Activated T-helper 1 cell treated with anti-CD3 and anti-CD28 coated beads, Interleukin-12 subunit alpha, Interleukin-12 subunit beta, Interleukin-2, Interleukin-4 antibody, amounts not matched to agents 30 ng/mL and 10 ng/mL and 1 ng/mL, durations not matched to agents 14 hours and 24 hours and 36 hours (primary cell): ENCODE measurements at regions not wholly inside any gene's neighbourhood (a gene's known extent, or its start where the extent isn't known, plus 50 kb on each side); places are given as distances from the start of the nearest gene placed in this dataset.

ENCODE experiments used
- DNase-seq: peaks from one replicate; pipeline ENCODE4 v3.0.0; 2021; ENCODE audit warnings: low spot score
- H3K27ac Mint-ChIP-seq: one replicate; pipeline ENCODE4 v1.8.0; 2021; ENCODE audit warnings: mild to moderate bottlenecking, mixed read lengths
- H3K27me3 Mint-ChIP-seq: one replicate; pipeline ENCODE4 v1.8.0; 2022; ENCODE audit warnings: mild to moderate bottlenecking, moderate library complexity, mixed read lengths; ENCODE audit not compliant: insufficient read depth
- H3K36me3 Mint-ChIP-seq: one replicate; pipeline ENCODE4 v1.8.0; 2021; ENCODE audit warnings: low read depth, mixed read lengths
- H3K4me1 Mint-ChIP-seq: one replicate; pipeline ENCODE4 v1.8.0; 2021; ENCODE audit warnings: low read depth, mixed read lengths
- H3K4me3 Mint-ChIP-seq: one replicate; pipeline ENCODE4 v1.8.0; 2021; ENCODE audit warnings: mild to moderate bottlenecking, moderate library complexity, mixed read lengths
- H3K9me3 Mint-ChIP-seq: one replicate; pipeline ENCODE4 v1.8.0; 2021; ENCODE audit warnings: mixed read lengths
- intact Hi-C: fragments of 100-400 bp; cut with micrococcal nuclease; formaldehyde crosslinking; loops from one replicate; pipeline ENCODE4 v1.15.1; 2024

- H3K4me3 Mint-ChIP-seq, result no peak overlapping the region
- intact Hi-C loops, result no loop called here
- DNase-seq, result no peak
- H3K27me3 Mint-ChIP-seq, result no peaks in the 10 kb centered on the region
- no peaks in the 10 kb centered on the region for H3K4me1 Mint-ChIP-seq
- no peaks in the 10 kb centered on the region for H3K9me3 Mint-ChIP-seq
- H3K27ac Mint-ChIP-seq, result no peak overlapping the region
- H3K36me3 Mint-ChIP-seq, result no peaks in the 10 kb centered on the region
These were observed 80.0 kb downstream of the CENPW start for GRCh38 chr6:126419901-126420300.

- Mint-ChIP-seq H3K9me3 (no peaks in the 10 kb centered on the region), H3K4me3 (no peak overlapping the region), H3K27me3 (no peaks in the 10 kb centered on the region), H3K27ac (no peak overlapping the region), H3K36me3 (no peaks in the 10 kb centered on the region), H3K4me1 (no peaks in the 10 kb centered on the region)
- intact Hi-C loops, result no loop called here
- no peak for DNase-seq
These were observed 83.0 kb downstream of the CENPW start for GRCh38 chr6:126422912-126423311.

- H3K9me3 Mint-ChIP-seq, result no peaks in the 10 kb centered on the region
- H3K4me1 Mint-ChIP-seq, result no peaks in the 10 kb centered on the region
- no peak for DNase-seq
- no peak overlapping the region for H3K4me3 Mint-ChIP-seq
- H3K27ac Mint-ChIP-seq, result no peak overlapping the region
- H3K36me3 Mint-ChIP-seq, result no peaks in the 10 kb centered on the region
- no peaks in the 10 kb centered on the region for H3K27me3 Mint-ChIP-seq
- intact Hi-C loops, result no loop called here
These were observed 87.8 kb downstream of the CENPW start for GRCh38 chr6:126427713-126428112.

- H3K27ac Mint-ChIP-seq, result no peak overlapping the region
- no peak for DNase-seq
- no peaks in the 10 kb centered on the region for H3K36me3 Mint-ChIP-seq
- no peak overlapping the region for H3K4me3 Mint-ChIP-seq
- H3K9me3 Mint-ChIP-seq, result no peaks in the 10 kb centered on the region
- no peaks in the 10 kb centered on the region for H3K4me1 Mint-ChIP-seq
- intact Hi-C loops, result no loop called here
- H3K27me3 Mint-ChIP-seq, result no peaks in the 10 kb centered on the region
These were observed 90.0 kb downstream of the CENPW start for GRCh38 chr6:126429866-126430265.

GRCh38 chr6:126432564-126432963 is 92.6 kb downstream of the CENPW start:
- H3K27me3 Mint-ChIP-seq, result no peaks in the 10 kb centered on the region
- H3K4me3 Mint-ChIP-seq, result no peak overlapping the region
- no peaks in the 10 kb centered on the region for H3K36me3 Mint-ChIP-seq
- intact Hi-C loops, result no loop called here
- H3K9me3 Mint-ChIP-seq, result no peaks in the 10 kb centered on the region
- no peak overlapping the region for H3K27ac Mint-ChIP-seq
- DNase-seq, result no peak
- no peaks in the 10 kb centered on the region for H3K4me1 Mint-ChIP-seq

- no peak overlapping the region for H3K4me3 Mint-ChIP-seq
- no peak for DNase-seq
- no peaks in the 10 kb centered on the region for H3K36me3 Mint-ChIP-seq
- no peaks in the 10 kb centered on the region for H3K4me1 Mint-ChIP-seq
- H3K9me3 Mint-ChIP-seq, result no peaks in the 10 kb centered on the region
- H3K27ac Mint-ChIP-seq, result no peak overlapping the region
- H3K27me3 Mint-ChIP-seq, result no peaks in the 10 kb centered on the region
- intact Hi-C loops, result no loop called here
These were observed 94.0 kb downstream of the CENPW start for GRCh38 chr6:126433927-126434326.

- no peak for DNase-seq
- H3K36me3 Mint-ChIP-seq, result no peaks in the 10 kb centered on the region
- no peak overlapping the region for H3K4me3 Mint-ChIP-seq
- H3K9me3 Mint-ChIP-seq, result no peaks in the 10 kb centered on the region
- no peaks in the 10 kb centered on the region for H3K27me3 Mint-ChIP-seq
- intact Hi-C loops, result no loop called here
- H3K27ac Mint-ChIP-seq, result no peak overlapping the region
- no peaks in the 10 kb centered on the region for H3K4me1 Mint-ChIP-seq
These were observed 97.3 kb downstream of the CENPW start for GRCh38 chr6:126437205-126437604.

- no peaks in the 10 kb centered on the region for H3K9me3 Mint-ChIP-seq
- H3K4me1 Mint-ChIP-seq, result no peaks in the 10 kb centered on the region
- no peaks in the 10 kb centered on the region for H3K36me3 Mint-ChIP-seq
- no peak overlapping the region for H3K4me3 Mint-ChIP-seq
- no peak overlapping the region for H3K27ac Mint-ChIP-seq
- H3K27me3 Mint-ChIP-seq, result no peaks in the 10 kb centered on the region
- intact Hi-C loops, result no loop called here
- no peak for DNase-seq
These were observed 99.1 kb downstream of the CENPW start for GRCh38 chr6:126439040-126439439.

- no peak for DNase-seq
- no peak overlapping the region for H3K4me3 Mint-ChIP-seq
- intact Hi-C loops, result no loop called here
These were observed 101.0 kb downstream of the CENPW start for GRCh38 chr6:126440923-126441322.

GRCh38 chr6:126444659-126445273 is 104.9 kb downstream of the CENPW start:
- H3K36me3 Mint-ChIP-seq, result no peaks in the 10 kb centered on the region
- H3K4me3 Mint-ChIP-seq, result no peak overlapping the region
- H3K4me1 Mint-ChIP-seq, result no peaks in the 10 kb centered on the region
- H3K27me3 Mint-ChIP-seq, result peaks cover 3% of the 10 kb centered on the region
- H3K9me3 Mint-ChIP-seq, result no peaks in the 10 kb centered on the region
- H3K27ac Mint-ChIP-seq, result no peak overlapping the region
- intact Hi-C loops, result no loop called here
- no peak for DNase-seq

More at GRCh38 chr6:126440923-126441322, 101.0 kb downstream of the CENPW start:
- no peaks in the 10 kb centered on the region for H3K9me3 Mint-ChIP-seq
- no peaks in the 10 kb centered on the region for H3K4me1 Mint-ChIP-seq
- no peak overlapping the region for H3K27ac Mint-ChIP-seq
- H3K27me3 Mint-ChIP-seq, result peaks cover 3% of the 10 kb centered on the region
- no peaks in the 10 kb centered on the region for H3K36me3 Mint-ChIP-seq

- intact Hi-C loops, result no loop called here
- Mint-ChIP-seq H3K4me1 (no peaks in the 10 kb centered on the region), H3K27me3 (peaks cover 3% of the 10 kb centered on the region), H3K9me3 (no peaks in the 10 kb centered on the region), H3K36me3 (no peaks in the 10 kb centered on the region), H3K4me3 (no peak overlapping the region), H3K27ac (no peak overlapping the region)
- DNase-seq, result no peak
These were observed 106.3 kb downstream of the CENPW start for GRCh38 chr6:126446248-126446647.

GRCh38 chr6:126447367-126447766 is 107.5 kb downstream of the CENPW start:
- H3K4me3 Mint-ChIP-seq, result no peak overlapping the region
- no peak overlapping the region for H3K27ac Mint-ChIP-seq
- no peaks in the 10 kb centered on the region for H3K9me3 Mint-ChIP-seq
- peaks cover 3% of the 10 kb centered on the region for H3K27me3 Mint-ChIP-seq
- no peaks in the 10 kb centered on the region for H3K4me1 Mint-ChIP-seq
- H3K36me3 Mint-ChIP-seq, result no peaks in the 10 kb centered on the region
- intact Hi-C loops, result no loop called here
- no peak for DNase-seq

- Mint-ChIP-seq H3K9me3 (no peaks in the 10 kb centered on the region), H3K4me3 (no peak overlapping the region), H3K27me3 (no peaks in the 10 kb centered on the region), H3K36me3 (no peaks in the 10 kb centered on the region), H3K27ac (no peak overlapping the region), H3K4me1 (no peaks in the 10 kb centered on the region)
- no peak for DNase-seq
- intact Hi-C loops, result no loop called here
These were observed 121.1 kb downstream of the CENPW start for GRCh38 chr6:126461045-126461444.

GRCh38 chr6:126464245-126464644 is 124.3 kb downstream of the CENPW start:
- Mint-ChIP-seq H3K4me3 (no peak overlapping the region), H3K27me3 (no peaks in the 10 kb centered on the region), H3K9me3 (no peaks in the 10 kb centered on the region), H3K27ac (no peak overlapping the region), H3K36me3 (no peaks in the 10 kb centered on the region), H3K4me1 (no peaks in the 10 kb centered on the region)
- no peak for DNase-seq
- intact Hi-C loops, result no loop called here
